HepG2 (cell line): ENCODE measurements at regions not wholly inside any gene's neighbourhood (a gene's known extent, or its start where the extent isn't known, plus 50 kb on each side); places are given as distances from the start of the nearest gene placed in this dataset.

ENCODE experiments used
- ATAC-seq: fragments of 200-7000 bp; cut with Tn5 transposase; 3 replicates; pipeline ENCODE4 v1.9.1; 2020; ENCODE audit warnings: mild to moderate bottlenecking, moderate library complexity
- BruUV-seq: library from RNA; stranded (reverse); fragments of 400-500 nt; replicated peaks from 2 replicates; lab custom pipeline; 2021; lab: Mats Ljungman, UMichigan
- CTCF ChIA-PET: fragments of 300-600 bp; formaldehyde crosslinking; extraction: SDS; loops from one replicate; lab custom pipeline; 2021; ENCODE audit warnings: low total read pairs, inconsistent platforms, low intra/inter-chr PET ratio; lab: Yijun Ruan, JAX
- POLR2A ChIA-PET: fragments of 350-600 bp; sonication (Branson Sonifier 250); formaldehyde crosslinking; loops from one replicate; lab custom pipeline; 2020; ENCODE audit warnings: antibody characterized with exemption, inconsistent platforms; lab: Yijun Ruan, JAX
- DNase-seq: peaks from one replicate; pipeline ENCODE4 v3.0.0-alpha.2; 2015; ENCODE audit warnings: low spot score
- FAIRE-seq: peaks from 3 replicates; lab custom pipeline; 2011; peaks lifted over from hg19 to GRCh38; lab: Jason Lieb, UNC
- H2AFZ ChIP-seq: one replicate; pipeline ENCODE4 v1.6.1; 2011; ENCODE audit warnings: low read length, inconsistent platforms
- H3K27ac ChIP-seq: fragments of 300-600 bp; 3 replicates; pipeline ENCODE4 v1.8.0; 2011; ENCODE audit warnings: mixed run types, mild to moderate bottlenecking, mixed read lengths, low read length, inconsistent platforms; ENCODE audit not compliant: insufficient read depth; ENCODE audit errors: extremely low read length
- H3K27me3 ChIP-seq, 2 experiments: fragments of 200-600 bp in 1 of 2; 2 replicates in 1 of 2; 3 replicates in 1 of 2; pipeline versions ENCODE4 v1.6.0 to v1.8.0; 2011; ENCODE audit warnings: low read length in 2 of 2, mild to moderate bottlenecking in 2 of 2, moderate library complexity in 2 of 2, inconsistent platforms in 1 of 2; ENCODE audit not compliant: insufficient read depth in 2 of 2, control insufficient read depth in 1 of 2
- H3K36me3 ChIP-seq, 2 experiments: fragments of 200-600 bp in 1 of 2; replicated peaks in 1 of 2; 2 replicates in 1 of 2; 3 replicates in 1 of 2; pipeline versions ENCODE4 v1.5.1 to v1.8.0; 2011; ENCODE audit warnings: low read length in 2 of 2, inconsistent platforms in 1 of 2; ENCODE audit not compliant: insufficient read depth in 2 of 2, control insufficient read depth in 1 of 2
- H3K4me1 ChIP-seq: 2 replicates; pipeline ENCODE4 v1.5.1; 2012; ENCODE audit warnings: low read length, inconsistent platforms; ENCODE audit not compliant: insufficient read depth
- H3K4me2 ChIP-seq: 2 replicates; pipeline ENCODE4 v1.6.0; 2011; ENCODE audit warnings: low read depth, low read length, inconsistent platforms
- H3K4me3 ChIP-seq, 3 experiments: fragments of 200-600 bp in 1 of 3; sonication (generic), shearing (Covaris generic) in 1 of 3; replicated peaks in 1 of 3; 2 replicates each; pipeline ENCODE4 v1.5.1; 2011 to 2016; ENCODE audit warnings: low read length in 3 of 3, inconsistent platforms in 2 of 3, low read depth in 2 of 3, mild to moderate bottlenecking in 2 of 3, control low read depth in 1 of 3, mixed read lengths in 1 of 3; ENCODE audit not compliant: insufficient read depth in 1 of 3
- H3K79me2 ChIP-seq: one replicate; pipeline ENCODE4 v1.6.1; 2011; ENCODE audit warnings: low read length, inconsistent platforms; ENCODE audit not compliant: insufficient read depth
- H3K9ac ChIP-seq: 2 replicates; pipeline ENCODE4 v1.6.0; 2011; ENCODE audit warnings: mild to moderate bottlenecking, low read depth, low read length, inconsistent platforms; ENCODE audit not compliant: insufficient read depth
- H3K9me3 ChIP-seq: 2 replicates; pipeline ENCODE4 v1.5.1; 2012; ENCODE audit warnings: mild to moderate bottlenecking, low read length
- H4K20me1 ChIP-seq: 2 replicates; pipeline ENCODE4 v1.6.0; 2011; ENCODE audit warnings: inconsistent platforms, mild to moderate bottlenecking, low read length, moderate library complexity; ENCODE audit not compliant: insufficient read depth
- ATAD3A ChIP-seq: sonication (generic); formaldehyde crosslinking; IDR thresholded peaks from 2 replicates; pipeline ENCODE4 v1.4.0; 2020; ENCODE audit warnings: missing genetic modification reagents
- BRD4 ChIP-seq: sonication (generic); formaldehyde crosslinking; IDR thresholded peaks from 2 replicates; pipeline ENCODE4 v1.4.0; 2020; ENCODE audit warnings: missing genetic modification reagents
- CEBPZ ChIP-seq: IDR thresholded peaks from 2 replicates; pipeline ENCODE4 v1.6.1; 2012; ENCODE audit warnings: low read length, improper control_type of control experiment
- EZH2 ChIP-seq: conservative IDR thresholded peaks from 2 replicates; pipeline ENCODE4 v1.6.1; 2012; ENCODE audit warnings: mild to moderate bottlenecking, low read depth, low read length, moderate library complexity
- GPN1 ChIP-seq: sonication (generic); formaldehyde crosslinking; IDR thresholded peaks from 2 replicates; pipeline ENCODE4 v1.5.1; 2020; ENCODE audit warnings: missing genetic modification reagents, borderline replicate concordance
- KDM2A ChIP-seq: sonication (generic); formaldehyde crosslinking; IDR thresholded peaks from 2 replicates; pipeline ENCODE4 v1.4.0; 2020; ENCODE audit warnings: low read depth, missing genetic modification reagents, borderline replicate concordance
- KLF11 ChIP-seq: IDR thresholded peaks from 2 replicates; pipeline ENCODE4 v1.6.1; 2016; ENCODE audit warnings: missing compliant biosample characterization
- KLF9 ChIP-seq: IDR thresholded peaks from 2 replicates; pipeline ENCODE4 v1.6.1; 2016; ENCODE audit warnings: low read depth
- MAF1 ChIP-seq: sonication (generic); formaldehyde crosslinking; IDR thresholded peaks from 2 replicates; pipeline ENCODE4 v1.5.0; 2020; ENCODE audit warnings: missing genetic modification reagents, borderline replicate concordance
- MXD1 ChIP-seq: sonication (generic); formaldehyde crosslinking; IDR thresholded peaks from 2 replicates; pipeline ENCODE4 v1.4.0; 2020; ENCODE audit warnings: mild to moderate bottlenecking, missing genetic modification reagents
- MYC ChIP-seq: sonication (generic); formaldehyde crosslinking; IDR thresholded peaks from 2 replicates; pipeline ENCODE4 v1.9.0; 2021; ENCODE audit warnings: missing genetic modification reagents, borderline replicate concordance
- NR2F6 ChIP-seq, 2 experiments: IDR thresholded peaks; 2 replicates each; pipeline ENCODE4 v1.6.1; 2016; ENCODE audit warnings: antibody characterized with exemption in 1 of 2, mild to moderate bottlenecking in 1 of 2
- SIN3B ChIP-seq: fragments of 150-350 bp; IDR thresholded peaks from 2 replicates; pipeline ENCODE4 v1.6.1; 2014; ENCODE audit warnings: low read length
- SRF ChIP-seq: IDR thresholded peaks from 2 replicates; pipeline ENCODE4 v1.6.1; 2011; ENCODE audit warnings: mild to moderate bottlenecking, low read depth, low read length, moderate library complexity
- ZBTB37 ChIP-seq: sonication (generic); formaldehyde crosslinking; IDR thresholded peaks from 2 replicates; pipeline ENCODE4 v1.4.0; 2020; ENCODE audit warnings: mild to moderate bottlenecking, missing genetic modification reagents
- ZNF329 ChIP-seq: sonication (generic); formaldehyde crosslinking; IDR thresholded peaks from 2 replicates; pipeline ENCODE4 v1.9.0; 2021; ENCODE audit warnings: low read depth, mild to moderate bottlenecking, missing genetic modification reagents
- WGBS: methylation state at CpG from one replicate; pipeline ENCODE4 v1.1.6; 2017; ENCODE audit warnings: low lambda C conversion rate; 5-methylcytosine and 5-hydroxymethylcytosine counted together
- in situ Hi-C: cut with HindIII; loops from 2 replicates; pipeline ENCODE4 v1.10.0; 2017; ENCODE audit warnings: low pct_unique_long_range_greater_than_20kb; ENCODE audit not compliant: extremely low pct_ligation_motif_present
- intact Hi-C: fragments of 100-400 bp; cut with micrococcal nuclease; formaldehyde crosslinking; loops from one replicate; pipeline ENCODE4 v1.10.0; 2022; ENCODE audit not compliant: unreplicated experiment
- TF ChIP-seq, protein P1 (sequence below): sonication (generic); formaldehyde crosslinking; IDR thresholded peaks from 2 replicates; pipeline ENCODE4 v1.4.0; 2020; ENCODE audit warnings: missing genetic modification reagents, borderline replicate concordance

DNA sequence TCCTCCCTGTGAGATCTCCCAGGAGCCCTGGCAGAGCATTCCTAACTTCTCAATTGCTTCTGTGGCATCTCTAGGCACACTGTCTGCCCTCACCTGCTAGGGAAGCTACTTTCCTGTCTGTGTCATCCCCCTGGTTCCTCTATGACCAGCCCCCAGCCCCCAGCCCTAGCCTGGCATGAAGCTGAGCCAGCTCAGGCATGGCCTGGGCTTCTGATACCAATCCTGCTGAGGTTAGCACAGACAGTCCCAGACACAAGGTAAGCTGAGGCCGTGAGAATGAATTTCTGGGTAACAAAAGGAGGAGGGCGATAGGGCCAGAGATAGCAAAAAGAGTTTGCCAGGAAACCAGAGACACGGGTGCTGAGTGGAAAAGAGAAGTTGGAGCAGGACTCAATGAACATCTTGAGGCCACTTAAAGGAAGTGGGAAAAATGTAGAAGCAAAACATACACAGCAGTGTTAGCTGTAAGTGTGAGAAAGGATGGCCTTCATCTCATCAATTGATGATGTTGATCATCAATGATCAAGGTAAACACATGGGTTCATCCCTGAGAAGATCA lies 87.6 kb upstream of the PICALM start:
- ATAC-seq = no peak
- Histone ChIP-seq H3K79me2 (no peaks in the 10 kb centered on the region), H2AFZ (no peak overlapping the region), H3K27me3 (no peaks in the 10 kb centered on the region), H3K9ac (no peak overlapping the region), H3K4me2 (no peak overlapping the region), H4K20me1 (no peaks in the 10 kb centered on the region), H3K4me3 (no peak overlapping the region), H3K9me3 (no peaks in the 10 kb centered on the region), H3K36me3 (no peaks in the 10 kb centered on the region), H3K27ac (no peak overlapping the region), H3K4me1 (peaks cover 23% of the 10 kb centered on the region)
- BruUV-seq = no TSS peak
- in situ Hi-C loops = no loop called here
- CTCF ChIA-PET = no interaction called here
- POLR2A ChIA-PET = no interaction called here
- WGBS = 14% methylated on average over 3 of the region's 3 CpGs
- DNase-seq = no peak
- no peak for TF ChIP-seq SRF
- no peak for TF ChIP-seq SIN3B
- no peak for TF ChIP-seq CEBPZ
- TF ChIP-seq, protein P1, sequence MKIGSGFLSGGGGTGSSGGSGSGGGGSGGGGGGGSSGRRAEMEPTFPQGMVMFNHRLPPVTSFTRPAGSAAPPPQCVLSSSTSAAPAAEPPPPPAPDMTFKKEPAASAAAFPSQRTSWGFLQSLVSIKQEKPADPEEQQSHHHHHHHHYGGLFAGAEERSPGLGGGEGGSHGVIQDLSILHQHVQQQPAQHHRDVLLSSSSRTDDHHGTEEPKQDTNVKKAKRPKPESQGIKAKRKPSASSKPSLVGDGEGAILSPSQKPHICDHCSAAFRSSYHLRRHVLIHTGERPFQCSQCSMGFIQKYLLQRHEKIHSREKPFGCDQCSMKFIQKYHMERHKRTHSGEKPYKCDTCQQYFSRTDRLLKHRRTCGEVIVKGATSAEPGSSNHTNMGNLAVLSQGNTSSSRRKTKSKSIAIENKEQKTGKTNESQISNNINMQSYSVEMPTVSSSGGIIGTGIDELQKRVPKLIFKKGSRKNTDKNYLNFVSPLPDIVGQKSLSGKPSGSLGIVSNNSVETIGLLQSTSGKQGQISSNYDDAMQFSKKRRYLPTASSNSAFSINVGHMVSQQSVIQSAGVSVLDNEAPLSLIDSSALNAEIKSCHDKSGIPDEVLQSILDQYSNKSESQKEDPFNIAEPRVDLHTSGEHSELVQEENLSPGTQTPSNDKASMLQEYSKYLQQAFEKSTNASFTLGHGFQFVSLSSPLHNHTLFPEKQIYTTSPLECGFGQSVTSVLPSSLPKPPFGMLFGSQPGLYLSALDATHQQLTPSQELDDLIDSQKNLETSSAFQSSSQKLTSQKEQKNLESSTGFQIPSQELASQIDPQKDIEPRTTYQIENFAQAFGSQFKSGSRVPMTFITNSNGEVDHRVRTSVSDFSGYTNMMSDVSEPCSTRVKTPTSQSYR (CRISPR knock-in tag) = no peak
- TF ChIP-seq NR2F6 (IDR thresholded peaks at IDR 0.05) = no peak
- TF ChIP-seq NR2F6 (CRISPR knock-in tag; IDR thresholded peaks at IDR 0.05) = no peak
- TF ChIP-seq MYC = no peak
- TF ChIP-seq ZBTB37 (CRISPR knock-in tag) = no peak
- TF ChIP-seq ZNF329 (CRISPR knock-in tag) = no peak
- no peak for TF ChIP-seq GPN1 (CRISPR knock-in tag)
- TF ChIP-seq EZH2 = no peak
- TF ChIP-seq ATAD3A = no peak
- TF ChIP-seq MXD1 = no peak
- no peak for TF ChIP-seq KDM2A (CRISPR knock-in tag)
- no peak for TF ChIP-seq BRD4 (CRISPR knock-in tag)
- no peak for TF ChIP-seq KLF11
- TF ChIP-seq MAF1 (CRISPR knock-in tag) = no peak
- TF ChIP-seq KLF9 (CRISPR knock-in tag) = no peak
- intact Hi-C loops = no loop called here
- FAIRE-seq = no peak
